SU-DHL-6 (cell line): ENCODE measurements at regions not wholly inside any gene's neighbourhood (a gene's known extent, or its start where the extent isn't known, plus 50 kb on each side); places are given as distances from the start of the nearest gene placed in this dataset.

ENCODE experiments used
- EZH2phosphoT487 ChIP-seq: fragments of 200-600 bp; sonication (generic), shearing (Covaris generic); conservative IDR thresholded peaks from 2 replicates; pipeline ENCODE4 v1.6.1; 2018; ENCODE audit warnings: mild to moderate bottlenecking, antibody characterized with exemption, low read length, moderate library complexity, mixed read lengths
- TF ChIP-seq, protein P1 (sequence below): fragments of 200-600 bp; sonication (generic); IDR thresholded peaks from one replicate; pipeline ENCODE4 v1.5.1; 2017; ENCODE audit warnings: antibody characterized with exemption, mild to moderate bottlenecking, low read length, moderate library complexity; ENCODE audit not compliant: insufficient read depth, poor library complexity, severe bottlenecking

DNA sequence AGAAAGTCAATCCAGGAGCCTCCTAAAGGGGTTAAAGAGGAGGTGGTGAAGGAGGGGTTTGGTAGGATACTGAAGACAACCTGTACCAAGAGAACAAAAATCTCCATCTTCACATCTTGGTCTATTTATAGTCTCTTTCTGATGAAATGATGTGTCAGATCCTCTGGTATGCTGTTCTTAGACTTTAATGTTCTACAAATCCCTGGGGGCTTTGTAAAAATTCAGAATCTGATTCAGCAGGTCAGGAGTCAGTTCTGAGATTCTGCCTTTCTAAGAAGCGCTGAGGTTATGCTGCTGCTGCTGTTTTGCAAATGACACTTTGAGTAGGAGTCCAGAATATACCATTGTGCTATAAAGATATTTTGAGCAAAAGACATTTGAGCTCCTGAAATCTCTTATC, 172.9 kb upstream of the GLRA2 start:
- TF ChIP-seq, protein P1, sequence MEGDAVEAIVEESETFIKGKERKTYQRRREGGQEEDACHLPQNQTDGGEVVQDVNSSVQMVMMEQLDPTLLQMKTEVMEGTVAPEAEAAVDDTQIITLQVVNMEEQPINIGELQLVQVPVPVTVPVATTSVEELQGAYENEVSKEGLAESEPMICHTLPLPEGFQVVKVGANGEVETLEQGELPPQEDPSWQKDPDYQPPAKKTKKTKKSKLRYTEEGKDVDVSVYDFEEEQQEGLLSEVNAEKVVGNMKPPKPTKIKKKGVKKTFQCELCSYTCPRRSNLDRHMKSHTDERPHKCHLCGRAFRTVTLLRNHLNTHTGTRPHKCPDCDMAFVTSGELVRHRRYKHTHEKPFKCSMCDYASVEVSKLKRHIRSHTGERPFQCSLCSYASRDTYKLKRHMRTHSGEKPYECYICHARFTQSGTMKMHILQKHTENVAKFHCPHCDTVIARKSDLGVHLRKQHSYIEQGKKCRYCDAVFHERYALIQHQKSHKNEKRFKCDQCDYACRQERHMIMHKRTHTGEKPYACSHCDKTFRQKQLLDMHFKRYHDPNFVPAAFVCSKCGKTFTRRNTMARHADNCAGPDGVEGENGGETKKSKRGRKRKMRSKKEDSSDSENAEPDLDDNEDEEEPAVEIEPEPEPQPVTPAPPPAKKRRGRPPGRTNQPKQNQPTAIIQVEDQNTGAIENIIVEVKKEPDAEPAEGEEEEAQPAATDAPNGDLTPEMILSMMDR: no peak
- no peak for TF ChIP-seq EZH2phosphoT487
